Pancreas (tissue), 10 donors: ENCODE measurements at regions not wholly inside any gene's neighbourhood (a gene's known extent, or its start where the extent isn't known, plus 50 kb on each side); places are given as distances from the start of the nearest gene placed in this dataset.
"Not testable (repeated sequence)": the region's sequence is repeated elsewhere in the genome, so short reads cannot be mapped to it uniquely, and the experiment has no call there.

Source experiments
- ATAC-seq, 4 donors: fragments of 200-7000 bp; cut with Tn5 transposase; one replicate each; pipeline versions ENCODE4 v1.8.0 to v1.9.1; 2020; ENCODE audit warnings: mild to moderate bottlenecking in 4 of 4, moderate library complexity in 4 of 4
- DNase-seq, 6 donors: peaks; one replicate each; pipeline ENCODE4 v3.0.0-alpha.2; 2020
- FAIRE-seq: peaks from 2 replicates; lab custom pipeline; 2012; peaks lifted over from hg19 to GRCh38; lab: Jason Lieb, UNC
- H3K27ac ChIP-seq, 4 donors: fragments of 200-600 bp; sonication (generic); 1 replicate in 3 of 4; 2 replicates in 1 of 4; pipeline versions ENCODE4 v1.5.0 to v1.8.0; 2020
- H3K27me3 ChIP-seq, 4 donors: fragments of 200-600 bp; one replicate each; pipeline ENCODE4 v1.8.0; 2021
- H3K36me3 ChIP-seq, 3 donors: fragments of 200-600 bp; sonication (generic) in 1 of 3; one replicate each; pipeline versions ENCODE4 v1.5.0 to v1.8.0; 2020 to 2021
- H3K4me1 ChIP-seq, 3 donors: fragments of 200-600 bp; one replicate each; pipeline ENCODE4 v1.8.0; 2021
- H3K4me3 ChIP-seq, 4 donors: fragments of 200-600 bp; sonication (generic) in 2 of 4; one replicate each; pipeline versions ENCODE4 v1.5.0 to v1.8.0; 2020 to 2021
- H3K9me3 ChIP-seq, 4 donors: fragments of 200-600 bp; one replicate each; pipeline ENCODE4 v1.8.0; 2021
- CTCF ChIP-seq, 4 donors: fragments of 200-600 bp; sonication (generic) in 3 of 4; IDR thresholded peaks; one replicate each; pipeline versions ENCODE4 v1.5.0 to v1.8.0; 2021; ENCODE audit warnings: antibody characterized with exemption in 4 of 4
- WGBS, 2 donors: extraction: QIAGEN DNeasy Blood & Tissue Kit; methylation state at CpG; one replicate each; pipeline ENCODE4 v1.1.7; 2013; 5-methylcytosine and 5-hydroxymethylcytosine counted together
- intact Hi-C, 3 donors: fragments of 100-400 bp; cut with DNase I; formaldehyde crosslinking; loops; one replicate each; pipeline versions ENCODE4 v1.11.1 to v1.14.2; 2022
- donor health status: healthy with polysubstance abuse.
- donor health status: DM: no; HTN: no; CAD: no; lungs with moderate emphysema.
- donor health status: DM: no; HTN: no; CAD: no.
- donor health status: control.
- donor health status: control.
- donor health status: Bipolar disorder and iron deficiency.
- donor health status: DM: yes; HTN: yes; CAD: no.
- donor health status: DM: no; HTN: no; CAD: no.
- donor health status: DM: no; HTN: no; CAD: no.
- donor health status: DM: yes; HTN: yes; CAD: no.

DNA sequence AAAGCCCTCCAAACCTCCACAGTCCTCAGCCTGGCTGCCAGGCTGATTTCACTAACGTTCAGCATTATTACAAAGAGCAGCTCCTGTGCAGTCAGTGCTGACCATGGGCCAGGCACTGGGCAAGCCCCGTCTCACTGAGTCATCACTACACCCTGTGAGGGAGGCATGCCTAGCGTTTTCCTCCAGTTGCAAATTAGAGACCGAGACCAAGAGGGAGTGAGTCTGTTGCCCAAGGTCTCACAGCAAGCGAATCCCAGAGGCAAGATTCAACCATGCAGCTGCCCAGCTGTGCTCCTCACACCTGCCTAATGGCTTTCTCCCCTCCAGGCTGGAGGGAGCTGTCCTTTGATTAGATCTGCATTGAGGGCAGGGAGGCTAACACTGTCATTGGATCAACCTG, 229.3 kb upstream of the LHX5 start:
- no peak for DNase-seq
- H3K27ac ChIP-seq: no peak overlapping the region
- H3K27me3 ChIP-seq: peaks cover 0 to 6% (median 0%) of the 10 kb centered on the region in 4 donors
- TF ChIP-seq CTCF (IDR thresholded peaks at IDR 0.05): no peak
- H3K9me3 ChIP-seq: no peaks in the 10 kb centered on the region
- H3K4me3 ChIP-seq: no peak overlapping the region
- intact Hi-C loops: no loop called here
- WGBS, 2 donors: 27 to 33% methylated on average over 5 of the region's 5 CpGs
- H3K4me1 ChIP-seq: no peaks in the 10 kb centered on the region
- FAIRE-seq: no peak
- no peaks in the 10 kb centered on the region for H3K36me3 ChIP-seq
- ATAC-seq: no peak

DNA sequence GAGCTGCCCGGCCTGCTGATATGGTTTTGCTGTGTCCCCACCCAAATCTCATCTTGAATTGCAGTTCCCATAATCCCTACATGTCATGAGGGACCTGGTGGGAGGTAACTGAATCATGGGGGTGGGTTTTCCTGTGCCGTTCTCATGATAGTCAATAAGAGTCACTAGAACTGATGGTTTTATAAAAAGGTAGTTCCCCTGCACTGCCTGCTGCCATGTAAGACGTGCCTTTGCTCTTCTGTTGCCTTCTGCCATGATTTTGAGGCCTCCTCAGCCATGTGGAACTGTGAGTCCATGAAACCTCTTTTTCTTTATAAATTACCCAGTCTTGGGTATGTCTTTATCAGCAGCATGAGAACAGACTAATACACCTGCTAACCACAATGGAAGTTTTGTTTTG, 228.3 kb upstream of the LHX5 start:
- H3K36me3 ChIP-seq, H3K27me3 ChIP-seq, intact Hi-C loops, DNase-seq, FAIRE-seq, H3K9me3 ChIP-seq, H3K4me3 ChIP-seq, H3K4me1 ChIP-seq, ATAC-seq, H3K27ac ChIP-seq: not testable (repeated sequence)
- WGBS, 2 donors: 36 to 52% methylated on average over 3 of the region's 3 CpGs

DNA sequence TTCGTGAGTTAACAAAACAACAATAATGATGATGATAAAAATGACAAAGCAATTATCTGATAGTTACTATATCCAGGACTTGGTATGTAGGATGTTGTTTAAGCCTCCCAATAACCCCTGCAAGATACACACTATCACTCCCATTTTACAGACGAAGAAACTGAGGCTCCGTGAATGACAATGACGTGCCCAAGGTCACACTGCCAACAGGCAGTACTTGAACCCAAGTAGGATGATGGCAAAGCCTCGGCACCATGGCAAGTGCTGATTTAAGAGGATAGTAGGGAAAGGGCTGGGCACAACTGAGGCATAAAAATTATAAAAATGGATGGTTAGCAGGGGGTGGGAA, 226.8 kb upstream of the LHX5 start:
- no peaks in the 10 kb centered on the region for H3K9me3 ChIP-seq
- no peak overlapping the region for H3K27ac ChIP-seq
- DNase-seq: no peak
- FAIRE-seq: no peak
- H3K4me1 ChIP-seq: no peaks in the 10 kb centered on the region
- H3K4me3 ChIP-seq: no peak overlapping the region
- intact Hi-C loops: no loop called here
- H3K27me3 ChIP-seq: no peaks in the 10 kb centered on the region
- 34 to 54% methylated on average over 5 of the region's 5 CpGs for WGBS, 2 donors
- ATAC-seq: no peak
- H3K36me3 ChIP-seq: no peaks in the 10 kb centered on the region
- TF ChIP-seq CTCF (IDR thresholded peaks at IDR 0.05): no peak

- ATAC-seq (no peak), DNase-seq (no peak), FAIRE-seq (no peak)
- Histone ChIP-seq H3K27ac (no peak overlapping the region), H3K4me1 (no peaks in the 10 kb centered on the region), H3K9me3 (no peaks in the 10 kb centered on the region), H3K36me3 (no peaks in the 10 kb centered on the region), H3K4me3 (no peak overlapping the region), H3K27me3 (no peaks in the 10 kb centered on the region)
- 12 to 13% methylated on average over 11 of the region's 11 CpGs for WGBS, 2 donors
- intact Hi-C loops: no loop called here
- TF ChIP-seq CTCF (IDR thresholded peaks at IDR 0.05): no peak
Measured at GRCh38 chr12:113697651-113698509, 226.2 kb upstream of the LHX5 start.

- intact Hi-C loops: no loop called here
- DNase-seq (no peak), ATAC-seq (no peak), FAIRE-seq (no peak)
- Histone ChIP-seq H3K9me3 (no peaks in the 10 kb centered on the region), H3K27me3 (no peaks in the 10 kb centered on the region), H3K4me3 (no peak overlapping the region), H3K4me1 (no peaks in the 10 kb centered on the region), H3K36me3 (no peaks in the 10 kb centered on the region), H3K27ac (no peak overlapping the region)
- no peak for TF ChIP-seq CTCF (IDR thresholded peaks at IDR 0.05)
- 46 to 55% methylated on average over 5 of the region's 5 CpGs for WGBS, 2 donors
Measured at GRCh38 chr12:113697104-113697503, 225.4 kb upstream of the LHX5 start.
